GM10248 (cell line): ENCODE measurements at regions not wholly inside any gene's neighbourhood (a gene's known extent, or its start where the extent isn't known, plus 50 kb on each side); places are given as distances from the start of the nearest gene placed in this dataset.

ENCODE experiments used
- CTCF ChIA-PET: fragments of 300-600 bp; sonication (Branson Sonifier 250); formaldehyde crosslinking; extraction: SDS; loops from one replicate; lab custom pipeline; 2021; ENCODE audit warnings: antibody characterized with exemption; lab: Yijun Ruan, JAX
- POLR2A ChIA-PET: fragments of 350-650 bp; sonication (Branson Sonifier 250); formaldehyde crosslinking; extraction: SDS; loops from one replicate; lab custom pipeline; 2020; ENCODE audit warnings: antibody characterized with exemption; lab: Yijun Ruan, JAX
- DNase-seq: peaks from one replicate; pipeline ENCODE4 v3.0.0; 2012; ENCODE audit errors: extremely low spot score
- TF ChIP-seq, protein P1 (sequence below): IDR thresholded peaks from 2 replicates; pipeline ENCODE4 v1.5.1; 2012; ENCODE audit warnings: mild to moderate bottlenecking, low read depth; ENCODE audit errors: extremely low read depth, missing control alignments, control extremely low read depth

DNA sequence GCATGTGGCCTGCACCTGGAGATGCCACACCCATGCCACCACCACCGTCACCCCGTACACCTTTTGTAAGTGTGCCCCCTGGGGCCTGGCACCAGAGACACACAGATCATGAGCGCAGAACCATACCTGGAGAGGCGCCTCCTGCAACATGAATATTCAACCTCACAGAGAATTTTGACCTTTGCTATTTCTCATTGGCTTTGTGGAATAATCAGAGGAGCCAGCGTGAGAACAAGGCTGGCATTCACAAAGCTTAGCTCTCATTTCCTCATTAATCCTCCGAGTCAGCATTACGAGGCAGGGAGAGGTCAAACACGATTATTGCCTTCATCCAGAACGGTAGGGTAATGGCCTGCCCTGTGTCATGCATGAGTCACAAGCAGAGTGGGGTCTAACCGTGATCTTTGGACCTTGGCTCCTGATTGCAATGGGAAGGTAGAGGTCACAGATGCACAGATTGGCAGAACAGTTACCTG is 73.0 kb upstream of the POMGNT2 start:
- TF ChIP-seq, protein P1, sequence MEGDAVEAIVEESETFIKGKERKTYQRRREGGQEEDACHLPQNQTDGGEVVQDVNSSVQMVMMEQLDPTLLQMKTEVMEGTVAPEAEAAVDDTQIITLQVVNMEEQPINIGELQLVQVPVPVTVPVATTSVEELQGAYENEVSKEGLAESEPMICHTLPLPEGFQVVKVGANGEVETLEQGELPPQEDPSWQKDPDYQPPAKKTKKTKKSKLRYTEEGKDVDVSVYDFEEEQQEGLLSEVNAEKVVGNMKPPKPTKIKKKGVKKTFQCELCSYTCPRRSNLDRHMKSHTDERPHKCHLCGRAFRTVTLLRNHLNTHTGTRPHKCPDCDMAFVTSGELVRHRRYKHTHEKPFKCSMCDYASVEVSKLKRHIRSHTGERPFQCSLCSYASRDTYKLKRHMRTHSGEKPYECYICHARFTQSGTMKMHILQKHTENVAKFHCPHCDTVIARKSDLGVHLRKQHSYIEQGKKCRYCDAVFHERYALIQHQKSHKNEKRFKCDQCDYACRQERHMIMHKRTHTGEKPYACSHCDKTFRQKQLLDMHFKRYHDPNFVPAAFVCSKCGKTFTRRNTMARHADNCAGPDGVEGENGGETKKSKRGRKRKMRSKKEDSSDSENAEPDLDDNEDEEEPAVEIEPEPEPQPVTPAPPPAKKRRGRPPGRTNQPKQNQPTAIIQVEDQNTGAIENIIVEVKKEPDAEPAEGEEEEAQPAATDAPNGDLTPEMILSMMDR, result no peak
- POLR2A ChIA-PET, result no interaction called here
- CTCF ChIA-PET, result no interaction called here
- no peak for DNase-seq

- POLR2A ChIA-PET, result no interaction called here
- no peak for DNase-seq
- CTCF ChIA-PET, result interaction anchor here (1.3 kb wide), 1 partner anchor 11 kb away, joined by 4 read pairs; no protein-coding TSS in a partner anchor
- TF ChIP-seq, protein P1, result no peak
Observed at GRCh38 chr3:43177085-43177484, 71.2 kb upstream of the POMGNT2 start.

- ChIA-PET CTCF (interaction anchor here (1.3 kb wide), 1 partner anchor 13 kb away, joined by 4 read pairs; no protein-coding TSS in a partner anchor), POLR2A (no interaction called here)
- no peak for DNase-seq
- TF ChIP-seq, protein P1, result no peak
Observed at GRCh38 chr3:43176666-43177065, 70.8 kb upstream of the POMGNT2 start.

DNA sequence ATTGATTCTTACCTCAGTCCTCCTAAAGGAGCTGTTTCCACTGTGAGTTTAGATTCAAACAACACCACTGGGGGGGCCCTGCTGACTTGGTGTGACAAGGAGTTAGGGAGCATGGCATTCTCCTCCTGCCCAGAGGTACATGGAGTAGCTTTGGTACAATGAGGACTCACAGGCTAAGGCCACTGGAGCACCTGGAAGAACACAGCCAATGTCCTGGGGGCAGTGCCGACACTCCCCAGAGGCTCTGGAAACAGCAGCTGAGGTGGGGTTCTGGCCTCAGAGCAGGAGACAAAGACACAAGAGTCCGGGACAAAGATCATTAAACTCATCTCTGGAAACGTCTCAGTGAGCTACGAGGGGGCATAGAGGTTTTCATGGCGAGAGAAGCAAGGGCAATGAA is 69.7 kb upstream of the POMGNT2 start:
- CTCF ChIA-PET, result interaction anchor here (0.9 to 1.3 kb wide), 3 partner anchors 9 to 12 kb away, joined by 3 to 4 read pairs (median 4); no protein-coding TSS in a partner anchor
- TF ChIP-seq, protein P1, result no peak
- DNase-seq, result no peak
- POLR2A ChIA-PET, result no interaction called here

DNA sequence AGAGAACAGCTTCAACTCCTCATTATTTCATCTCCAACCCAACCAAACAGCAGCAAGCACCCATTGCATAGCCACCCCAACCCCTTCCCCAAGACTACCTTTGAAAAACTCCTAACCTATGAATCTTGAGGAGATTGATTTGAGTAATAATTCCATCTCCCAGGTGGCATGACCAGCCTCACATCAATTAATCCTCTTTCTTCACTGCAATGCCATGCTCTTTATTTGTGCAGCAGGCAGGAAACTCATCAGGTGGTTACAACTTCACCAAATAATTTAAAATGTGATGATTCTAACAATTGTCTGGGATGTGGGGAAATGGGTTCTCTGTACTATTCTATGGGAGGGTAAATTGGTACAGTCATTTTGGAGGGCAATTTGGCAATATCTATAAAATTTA is 68.1 kb upstream of the POMGNT2 start:
- CTCF ChIA-PET, result no interaction called here
- POLR2A ChIA-PET, result no interaction called here
- no peak for DNase-seq
- TF ChIP-seq, protein P1, result no peak

- DNase-seq, result no peak
- ChIA-PET POLR2A (no interaction called here), CTCF (no interaction called here)
- TF ChIP-seq, protein P1, result no peak
Observed at GRCh38 chr3:43171748-43172147, 65.9 kb upstream of the POMGNT2 start.
